Tibial nerve (tissue), 4 donors: ENCODE measurements at regions not wholly inside any gene's neighbourhood (a gene's known extent, or its start where the extent isn't known, plus 50 kb on each side); places are given as distances from the start of the nearest gene placed in this dataset.

Source experiments
- EP300 ChIP-seq, 2 donors: sonication (generic); formaldehyde crosslinking; IDR thresholded peaks; one replicate each; pipeline ENCODE4 v1.6.1; 2017; ENCODE audit warnings: antibody characterized with exemption in 2 of 2, mild to moderate bottlenecking in 1 of 2
- POLR2A ChIP-seq, 2 donors: fragments of 450-650 bp; IDR thresholded peaks; one replicate each; pipeline ENCODE4 v1.6.1; 2017; ENCODE audit warnings: antibody characterized with exemption in 2 of 2, mild to moderate bottlenecking in 2 of 2, moderate library complexity in 2 of 2
- TF ChIP-seq, protein P1 (sequence below), 5 experiments: fragments of 200-600 bp in 3 of 5; fragments of 450-650 bp in 2 of 5; sonication (generic) in 3 of 5; IDR thresholded peaks; one replicate each; pipeline ENCODE4 v1.5.1; 2016 to 2019; ENCODE audit warnings: antibody characterized with exemption in 5 of 5, mild to moderate bottlenecking in 3 of 5, moderate library complexity in 2 of 5

DNA sequence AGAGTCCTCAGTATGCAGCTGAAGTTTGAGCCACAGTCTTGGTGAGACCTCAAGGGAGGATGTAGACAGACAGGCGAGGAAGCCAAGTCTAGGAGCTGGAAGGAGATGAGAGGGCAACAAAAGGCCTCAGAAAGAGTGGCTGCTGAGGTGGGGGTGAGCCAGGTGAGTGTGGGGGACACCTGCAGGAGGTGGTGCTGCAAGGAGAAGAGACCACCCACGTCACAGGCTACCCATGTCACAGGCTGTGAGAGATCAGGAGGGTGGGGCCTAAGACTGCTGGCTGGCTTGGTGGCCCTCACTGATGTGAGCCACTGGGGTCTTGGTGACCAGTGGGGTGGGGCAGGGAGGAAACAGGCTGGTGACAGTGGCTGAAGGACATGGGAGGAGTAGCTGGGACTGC lies 97.3 kb downstream of the KIF26A start:
- TF ChIP-seq, protein P1, sequence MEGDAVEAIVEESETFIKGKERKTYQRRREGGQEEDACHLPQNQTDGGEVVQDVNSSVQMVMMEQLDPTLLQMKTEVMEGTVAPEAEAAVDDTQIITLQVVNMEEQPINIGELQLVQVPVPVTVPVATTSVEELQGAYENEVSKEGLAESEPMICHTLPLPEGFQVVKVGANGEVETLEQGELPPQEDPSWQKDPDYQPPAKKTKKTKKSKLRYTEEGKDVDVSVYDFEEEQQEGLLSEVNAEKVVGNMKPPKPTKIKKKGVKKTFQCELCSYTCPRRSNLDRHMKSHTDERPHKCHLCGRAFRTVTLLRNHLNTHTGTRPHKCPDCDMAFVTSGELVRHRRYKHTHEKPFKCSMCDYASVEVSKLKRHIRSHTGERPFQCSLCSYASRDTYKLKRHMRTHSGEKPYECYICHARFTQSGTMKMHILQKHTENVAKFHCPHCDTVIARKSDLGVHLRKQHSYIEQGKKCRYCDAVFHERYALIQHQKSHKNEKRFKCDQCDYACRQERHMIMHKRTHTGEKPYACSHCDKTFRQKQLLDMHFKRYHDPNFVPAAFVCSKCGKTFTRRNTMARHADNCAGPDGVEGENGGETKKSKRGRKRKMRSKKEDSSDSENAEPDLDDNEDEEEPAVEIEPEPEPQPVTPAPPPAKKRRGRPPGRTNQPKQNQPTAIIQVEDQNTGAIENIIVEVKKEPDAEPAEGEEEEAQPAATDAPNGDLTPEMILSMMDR (IDR thresholded peaks at IDR 0.05): no peak
- TF ChIP-seq EP300 (IDR thresholded peaks at IDR 0.05) (no peak), POLR2A (IDR thresholded peaks at IDR 0.05) (no peak)
